PFSK-1 (cell line): ENCODE measurements at regions not wholly inside any gene's neighbourhood (a gene's known extent, or its start where the extent isn't known, plus 50 kb on each side); places are given as distances from the start of the nearest gene placed in this dataset.

Experiments used
- POLR2AphosphoS5 ChIP-seq: IDR thresholded peaks from 2 replicates; pipeline ENCODE4 v1.6.1; 2012; ENCODE audit warnings: low read depth, mild to moderate bottlenecking, control low read depth, low read length, moderate library complexity
- REST ChIP-seq, 2 experiments: IDR thresholded peaks; 2 replicates each; pipeline versions ENCODE4 v1.6.1 to v1.8.0; 2011 to 2012; ENCODE audit warnings: low read depth in 2 of 2, low read length in 2 of 2, control low read depth in 1 of 2, inconsistent platforms in 1 of 2, mild to moderate bottlenecking in 1 of 2, moderate library complexity in 1 of 2; ENCODE audit not compliant: insufficient read depth in 1 of 2
- TAF1 ChIP-seq: IDR thresholded peaks from 2 replicates; pipeline ENCODE4 v1.6.1; 2012; ENCODE audit warnings: low read length, control low read depth, borderline replicate concordance; ENCODE audit not compliant: insufficient read depth

DNA sequence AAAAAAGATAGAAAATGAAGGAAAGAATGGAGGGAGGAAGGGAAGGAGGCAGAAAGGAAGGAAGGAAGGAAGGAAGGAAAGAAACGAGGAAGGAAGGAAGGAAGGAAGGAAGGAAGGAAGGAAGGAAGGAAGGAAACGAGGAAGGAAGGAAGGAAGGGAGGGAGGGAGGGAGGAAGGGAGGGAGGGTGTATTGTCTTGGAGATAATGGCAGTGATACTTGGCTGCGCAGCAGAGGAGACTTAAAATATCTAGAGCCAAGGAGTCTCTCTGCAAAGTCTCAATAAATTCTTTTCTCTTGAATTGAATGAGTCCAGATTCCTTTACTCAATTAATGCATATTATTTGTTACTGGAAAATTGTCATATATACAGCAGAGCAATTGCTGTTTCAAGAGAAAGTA is 1059.7 kb downstream of the ZPLD1 start:
- TF ChIP-seq TAF1: no peak
- no peak for TF ChIP-seq REST (IDR thresholded peaks at IDR 0.05; ENCODE audit: insufficient read depth in 1 of 2, low read depth in 2 of 2, low read length in 2 of 2)
- no peak for TF ChIP-seq POLR2AphosphoS5
